ENCODE measurements at regions not wholly inside any gene's neighbourhood (a gene's known extent, or its start where the extent isn't known, plus 50 kb on each side); places are given as distances from the start of the nearest gene placed in this dataset.
A peak's percentile ranks its signal among the peaks of the same experiment; 100 is the strongest.

- no peak overlapping the region for H3K27ac ChIP-seq (ENCODE audit: low read length)
- no peak overlapping the region for H3K4me2 ChIP-seq (ENCODE audit: low read depth, low read length)
- H3K4me1 ChIP-seq (ENCODE audit: low read length), result no peaks in the 10 kb centered on the region
- no peaks in the 10 kb centered on the region for H3K27me3 ChIP-seq (replicated peaks; ENCODE audit: insufficient read depth, low read length)
- no peaks in the 10 kb centered on the region for H3K36me3 ChIP-seq (replicated peaks; ENCODE audit: insufficient read depth, low read length)
- no peak overlapping the region for H3K4me3 ChIP-seq (ENCODE audit: low read length)
- no peaks in the 10 kb centered on the region for H3F3A ChIP-seq (ENCODE audit: insufficient read depth, low read length)
- TF ChIP-seq EZH2 (optimal IDR thresholded peaks at IDR 0.05; ENCODE audit: low read depth, low read length) (no peak), CTCF (IDR thresholded peaks at IDR 0.05; ENCODE audit: low read length) (peak; percentile 62)
- peak; percentile 35 for DNase-seq
- no peaks in the 10 kb centered on the region for H3K9me3 ChIP-seq (replicated peaks; ENCODE audit: insufficient read depth, low read length)
- no peak overlapping the region for H3K9ac ChIP-seq (ENCODE audit: low read length)
- no peak overlapping the region for H2AFZ ChIP-seq (ENCODE audit: low read length)
- H3K9me2 ChIP-seq (replicated peaks; ENCODE audit: insufficient read depth, low read length), result no peaks in the 10 kb centered on the region
- no peaks in the 10 kb centered on the region for H4K20me1 ChIP-seq (ENCODE audit: insufficient read depth, low read length)
- no peaks in the 10 kb centered on the region for H3K79me2 ChIP-seq (ENCODE audit: low read length)
These were observed 151.4 kb upstream of the LAMA2 start for GRCh38 chr6:128731249-128732165.

DNA sequence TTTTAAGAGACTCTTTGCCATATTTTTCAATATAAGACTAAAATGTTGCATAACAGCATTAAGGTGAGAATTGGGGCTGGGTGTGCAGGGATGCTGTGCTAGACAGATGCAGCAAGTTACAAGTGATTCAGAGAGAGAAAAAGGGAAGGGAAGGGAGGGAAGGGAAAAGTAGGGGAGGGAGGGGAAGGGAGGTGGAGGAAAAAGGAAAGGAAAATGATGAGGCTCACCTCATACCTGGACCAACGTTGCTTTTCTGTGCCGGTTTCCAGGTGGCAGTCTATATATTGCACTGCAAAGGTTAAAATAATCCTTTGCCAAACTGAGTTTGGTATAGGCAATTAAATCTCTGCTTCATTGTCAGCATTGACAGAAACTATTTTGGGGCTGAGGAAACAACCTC is 155.4 kb upstream of the LAMA2 start:
- H4K20me1 ChIP-seq (ENCODE audit: insufficient read depth, low read length), result no peaks in the 10 kb centered on the region
- H3K9ac ChIP-seq (ENCODE audit: low read length), result no peak overlapping the region
- H3K27me3 ChIP-seq (replicated peaks; ENCODE audit: insufficient read depth, low read length), result no peaks in the 10 kb centered on the region
- H3K27ac ChIP-seq (ENCODE audit: low read length), result no peak overlapping the region
- no peaks in the 10 kb centered on the region for H3F3A ChIP-seq (ENCODE audit: insufficient read depth, low read length)
- no peaks in the 10 kb centered on the region for H3K36me3 ChIP-seq (replicated peaks; ENCODE audit: insufficient read depth, low read length)
- H3K4me1 ChIP-seq (ENCODE audit: low read length), result no peaks in the 10 kb centered on the region
- H3K4me3 ChIP-seq (ENCODE audit: low read length), result no peak overlapping the region
- H3K4me2 ChIP-seq (ENCODE audit: low read depth, low read length), result no peak overlapping the region
- no peaks in the 10 kb centered on the region for H3K9me2 ChIP-seq (replicated peaks; ENCODE audit: insufficient read depth, low read length)
- no peaks in the 10 kb centered on the region for H3K79me2 ChIP-seq (ENCODE audit: low read length)
- no peak overlapping the region for H2AFZ ChIP-seq (ENCODE audit: low read length)
- no peak for DNase-seq
- H3K9me3 ChIP-seq (replicated peaks; ENCODE audit: insufficient read depth, low read length), result no peaks in the 10 kb centered on the region
- TF ChIP-seq CTCF (IDR thresholded peaks at IDR 0.05; ENCODE audit: low read length), result no peak
- TF ChIP-seq EZH2 (optimal IDR thresholded peaks at IDR 0.05; ENCODE audit: low read depth, low read length), result no peak
- no peak for TF ChIP-seq EZH2phosphoT487 (IDR thresholded peaks at IDR 0.05; ENCODE audit: low read length)

DNA sequence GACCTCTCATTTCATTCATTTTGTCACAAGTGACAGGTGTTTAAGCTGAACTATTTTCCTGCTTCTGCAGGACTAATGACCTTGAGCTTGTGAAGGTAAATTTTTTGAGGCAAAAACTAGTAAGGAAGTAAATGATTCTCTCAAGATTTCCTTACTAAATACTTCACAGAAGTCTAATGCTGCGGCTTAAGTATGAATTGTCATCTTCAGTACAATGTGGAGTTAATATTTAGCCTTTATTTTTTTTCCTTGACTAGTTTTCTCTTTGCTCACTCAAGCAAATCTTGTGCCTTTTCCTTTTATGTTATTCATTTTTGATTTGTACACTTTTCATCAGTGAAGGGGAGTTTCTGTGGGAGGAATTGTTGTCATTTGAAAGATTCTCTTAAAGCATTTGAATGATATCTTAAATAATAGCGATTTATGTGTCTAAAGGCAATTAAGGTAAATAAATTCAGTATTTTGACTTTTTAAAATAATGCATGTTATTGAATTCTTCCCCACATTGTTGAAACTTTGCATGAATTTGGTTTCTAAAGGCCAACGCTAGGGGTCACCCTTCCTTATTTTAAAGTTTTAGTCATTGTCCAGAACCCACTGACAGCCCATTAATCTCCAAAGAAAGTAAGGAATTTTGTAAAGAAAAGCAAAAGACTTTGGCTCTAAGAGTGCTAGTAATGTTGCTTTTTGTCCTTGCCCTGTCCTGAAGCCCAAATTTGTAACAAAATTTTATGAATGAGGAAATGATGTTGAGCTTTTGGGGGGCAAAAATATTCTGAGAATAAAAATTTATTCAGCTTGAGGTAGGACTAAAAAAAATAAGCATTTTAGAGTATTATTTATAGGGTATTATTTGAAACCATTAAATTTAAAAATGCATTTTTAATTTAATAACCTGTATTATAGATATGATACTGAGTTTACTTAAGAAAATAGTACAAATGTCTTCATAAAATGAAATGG is 157.4 kb upstream of the LAMA2 start:
- no peak overlapping the region for H3K4me2 ChIP-seq (ENCODE audit: low read depth, low read length)
- no peaks in the 10 kb centered on the region for H3K9me2 ChIP-seq (replicated peaks; ENCODE audit: insufficient read depth, low read length)
- H3K36me3 ChIP-seq (replicated peaks; ENCODE audit: insufficient read depth, low read length), result no peaks in the 10 kb centered on the region
- TF ChIP-seq EZH2 (optimal IDR thresholded peaks at IDR 0.05; ENCODE audit: low read depth, low read length) (no peak), CTCF (IDR thresholded peaks at IDR 0.05; ENCODE audit: low read length) (peak; percentile 65), EZH2phosphoT487 (IDR thresholded peaks at IDR 0.05; ENCODE audit: low read length) (no peak)
- no peak overlapping the region for H3K27ac ChIP-seq (ENCODE audit: low read length)
- no peak overlapping the region for H3K4me3 ChIP-seq (ENCODE audit: low read length)
- no peaks in the 10 kb centered on the region for H3K27me3 ChIP-seq (replicated peaks; ENCODE audit: insufficient read depth, low read length)
- H3K4me1 ChIP-seq (ENCODE audit: low read length), result no peaks in the 10 kb centered on the region
- DNase-seq, result no peak
- no peak overlapping the region for H3K9ac ChIP-seq (ENCODE audit: low read length)
- no peaks in the 10 kb centered on the region for H4K20me1 ChIP-seq (ENCODE audit: insufficient read depth, low read length)
- H3K9me3 ChIP-seq (replicated peaks; ENCODE audit: insufficient read depth, low read length), result no peaks in the 10 kb centered on the region
- H3K79me2 ChIP-seq (ENCODE audit: low read length), result no peaks in the 10 kb centered on the region
- no peaks in the 10 kb centered on the region for H3F3A ChIP-seq (ENCODE audit: insufficient read depth, low read length)
- no peak overlapping the region for H2AFZ ChIP-seq (ENCODE audit: low read length)

Measured in MM.1S (cell line).